Neural cell (in vitro differentiated cells): ENCODE measurements at regions not wholly inside any gene's neighbourhood (a gene's known extent, or its start where the extent isn't known, plus 50 kb on each side); places are given as distances from the start of the nearest gene placed in this dataset.

Source experiments
- H2AFZ ChIP-seq: fragments of 200-600, 300-800 bp; sonication (generic), shearing (Covaris generic); 2 replicates; pipeline ENCODE4 v1.6.0; 2014; ENCODE audit warnings: low read depth, mild to moderate bottlenecking, antibody characterized with exemption, low read length, moderate library complexity
- H3F3A ChIP-seq: fragments of 200-600 bp; shearing (Covaris generic); 2 replicates; pipeline ENCODE4 v1.6.1; 2016; ENCODE audit warnings: mild to moderate bottlenecking, moderate library complexity, mixed read lengths, antibody characterized with exemption, low read length; ENCODE audit not compliant: insufficient read depth, poor library complexity, severe bottlenecking
- H3K27ac ChIP-seq: fragments of 200-600, 300-800 bp; sonication (generic), shearing (Covaris generic); 2 replicates; pipeline ENCODE4 v1.5.1; 2014; ENCODE audit warnings: mild to moderate bottlenecking, low read length, moderate library complexity
- H3K27me3 ChIP-seq: fragments of 300-800, 200-600 bp; sonication (generic), shearing (Covaris generic); 2 replicates; pipeline ENCODE4 v1.6.0; 2014; ENCODE audit warnings: mild to moderate bottlenecking, low read depth, low read length, moderate library complexity; ENCODE audit not compliant: insufficient read depth
- H3K36me3 ChIP-seq: fragments of 300-800, 200-600 bp; sonication (generic), shearing (Covaris generic); 2 replicates; pipeline ENCODE4 v1.5.1; 2014; ENCODE audit warnings: mild to moderate bottlenecking, antibody characterized with exemption, low read length, moderate library complexity; ENCODE audit not compliant: insufficient read depth
- H3K4me2 ChIP-seq: fragments of 300-800, 200-600 bp; sonication (generic), shearing (Covaris generic); 2 replicates; pipeline ENCODE4 v1.6.0; 2014; ENCODE audit warnings: mild to moderate bottlenecking, low read length
- H3K4me3 ChIP-seq: fragments of 300-800, 200-600 bp; sonication (generic), shearing (Covaris generic); 2 replicates; pipeline ENCODE4 v1.5.1; 2014; ENCODE audit warnings: mild to moderate bottlenecking, low read length, moderate library complexity
- H3K79me2 ChIP-seq: fragments of 200-600 bp; shearing (Covaris generic); replicated peaks from 2 replicates; pipeline ENCODE4 v1.6.0; 2014; ENCODE audit warnings: mild to moderate bottlenecking, low read length, moderate library complexity; ENCODE audit not compliant: insufficient read depth
- H3K9ac ChIP-seq: fragments of 300-800, 200-600 bp; sonication (generic), shearing (Covaris generic); 2 replicates; pipeline ENCODE4 v1.6.1; 2016; ENCODE audit warnings: mild to moderate bottlenecking, low read length, mixed read lengths
- H3K9me2 ChIP-seq: fragments of 200-600 bp; shearing (Covaris generic); 2 replicates; pipeline ENCODE4 v1.6.1; 2016; ENCODE audit warnings: mild to moderate bottlenecking, low read length, mixed read lengths; ENCODE audit not compliant: insufficient read depth
- H3K9me3 ChIP-seq: fragments of 200-600, 300-800 bp; sonication (generic), shearing (Covaris generic); 2 replicates; pipeline ENCODE4 v1.6.1; 2016; ENCODE audit warnings: mild to moderate bottlenecking, mixed run types, low read length, moderate library complexity, mixed read lengths
- H4K20me1 ChIP-seq: fragments of 200-600 bp; shearing (Covaris generic); 2 replicates; pipeline ENCODE4 v1.6.1; 2016; ENCODE audit warnings: mild to moderate bottlenecking, mixed run types; ENCODE audit not compliant: insufficient read depth
- EP300 ChIP-seq: fragments of 450-650 bp; conservative IDR thresholded peaks from 2 replicates; pipeline ENCODE4 v1.6.1; 2014; ENCODE audit warnings: antibody characterized with exemption, mild to moderate bottlenecking, moderate library complexity; ENCODE audit not compliant: poor library complexity, severe bottlenecking
- EZH2 ChIP-seq: fragments of 200-600, 300-800 bp; shearing (Covaris generic), sonication (generic); IDR thresholded peaks from 2 replicates; pipeline ENCODE4 v1.6.1; 2014; ENCODE audit warnings: antibody characterized with exemption, low read length, borderline replicate concordance, mild to moderate bottlenecking; ENCODE audit not compliant: insufficient read depth, poor library complexity, severe bottlenecking
- MXI1 ChIP-seq: fragments of 450-650 bp; conservative IDR thresholded peaks from 2 replicates; pipeline ENCODE4 v1.6.1; 2014; ENCODE audit warnings: antibody characterized with exemption, mild to moderate bottlenecking; ENCODE audit not compliant: poor library complexity, severe bottlenecking
- POLR2AphosphoS5 ChIP-seq: IDR thresholded peaks from 2 replicates; pipeline ENCODE4 v1.6.1; 2012
- RAD21 ChIP-seq: fragments of 450-650 bp; conservative IDR thresholded peaks from 2 replicates; pipeline ENCODE4 v1.6.1; 2014; ENCODE audit warnings: antibody characterized with exemption, mild to moderate bottlenecking, moderate library complexity
- SMC3 ChIP-seq: fragments of 450-650 bp; conservative IDR thresholded peaks from 2 replicates; pipeline ENCODE4 v1.6.1; 2014; ENCODE audit warnings: antibody characterized with exemption, mild to moderate bottlenecking, moderate library complexity; ENCODE audit not compliant: poor library complexity
- TAF1 ChIP-seq: IDR thresholded peaks from 2 replicates; pipeline ENCODE4 v1.6.1; 2012; ENCODE audit warnings: low read depth
- TF ChIP-seq, protein P1 (sequence below): fragments of 450-650 bp; IDR thresholded peaks from 2 replicates; pipeline ENCODE4 v1.5.1; 2014; ENCODE audit warnings: antibody characterized with exemption, mild to moderate bottlenecking, moderate library complexity; ENCODE audit not compliant: poor library complexity, severe bottlenecking
- TF ChIP-seq, protein P2 (sequence below): IDR thresholded peaks from 2 replicates; pipeline ENCODE4 v1.6.1; 2012; ENCODE audit warnings: borderline replicate concordance

DNA sequence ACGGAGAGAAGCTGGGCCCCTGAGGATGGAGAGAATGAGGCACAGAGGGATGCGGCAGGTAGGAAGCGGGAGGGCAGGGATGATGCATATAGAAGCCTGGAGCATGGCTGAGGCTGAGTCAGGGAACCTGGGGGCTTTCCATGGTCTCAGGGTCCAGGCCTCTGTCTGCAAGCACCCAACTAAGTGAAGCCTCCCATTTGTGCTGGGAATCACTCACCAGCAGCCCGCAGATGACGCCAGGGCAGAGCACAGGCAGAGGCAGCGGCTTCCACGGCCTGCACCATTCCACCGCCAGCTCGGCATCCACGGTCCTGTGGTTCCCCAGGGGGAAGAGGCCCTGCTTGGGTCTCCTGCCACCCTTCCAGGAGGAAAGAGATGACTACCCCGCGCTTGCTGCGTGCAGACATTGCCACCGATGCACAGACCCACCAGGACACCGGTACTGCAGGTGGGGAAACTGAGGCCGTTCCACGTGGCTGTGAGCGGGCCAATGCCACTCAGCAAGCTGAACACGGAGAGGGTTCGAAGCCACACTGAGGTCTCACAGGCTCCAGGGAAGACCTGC, 75.5 kb downstream of the NCOR2 start:
- H3K4me2 ChIP-seq, result no peak overlapping the region
- H3K79me2 ChIP-seq, result no peaks in the 10 kb centered on the region
- no peaks in the 10 kb centered on the region for H3K36me3 ChIP-seq
- H3K27me3 ChIP-seq, result no peaks in the 10 kb centered on the region
- H3K9me3 ChIP-seq, result no peaks in the 10 kb centered on the region
- H3K9ac ChIP-seq, result no peak overlapping the region
- no peaks in the 10 kb centered on the region for H4K20me1 ChIP-seq
- H2AFZ ChIP-seq, result no peak overlapping the region
- TF ChIP-seq MXI1 (no peak), TAF1 (no peak), EP300 (no peak), POLR2AphosphoS5 (no peak), SMC3 (no peak), EZH2 (no peak), RAD21 (no peak)
- TF ChIP-seq, protein P1, sequence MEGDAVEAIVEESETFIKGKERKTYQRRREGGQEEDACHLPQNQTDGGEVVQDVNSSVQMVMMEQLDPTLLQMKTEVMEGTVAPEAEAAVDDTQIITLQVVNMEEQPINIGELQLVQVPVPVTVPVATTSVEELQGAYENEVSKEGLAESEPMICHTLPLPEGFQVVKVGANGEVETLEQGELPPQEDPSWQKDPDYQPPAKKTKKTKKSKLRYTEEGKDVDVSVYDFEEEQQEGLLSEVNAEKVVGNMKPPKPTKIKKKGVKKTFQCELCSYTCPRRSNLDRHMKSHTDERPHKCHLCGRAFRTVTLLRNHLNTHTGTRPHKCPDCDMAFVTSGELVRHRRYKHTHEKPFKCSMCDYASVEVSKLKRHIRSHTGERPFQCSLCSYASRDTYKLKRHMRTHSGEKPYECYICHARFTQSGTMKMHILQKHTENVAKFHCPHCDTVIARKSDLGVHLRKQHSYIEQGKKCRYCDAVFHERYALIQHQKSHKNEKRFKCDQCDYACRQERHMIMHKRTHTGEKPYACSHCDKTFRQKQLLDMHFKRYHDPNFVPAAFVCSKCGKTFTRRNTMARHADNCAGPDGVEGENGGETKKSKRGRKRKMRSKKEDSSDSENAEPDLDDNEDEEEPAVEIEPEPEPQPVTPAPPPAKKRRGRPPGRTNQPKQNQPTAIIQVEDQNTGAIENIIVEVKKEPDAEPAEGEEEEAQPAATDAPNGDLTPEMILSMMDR, result no peak
- TF ChIP-seq, protein P2, sequence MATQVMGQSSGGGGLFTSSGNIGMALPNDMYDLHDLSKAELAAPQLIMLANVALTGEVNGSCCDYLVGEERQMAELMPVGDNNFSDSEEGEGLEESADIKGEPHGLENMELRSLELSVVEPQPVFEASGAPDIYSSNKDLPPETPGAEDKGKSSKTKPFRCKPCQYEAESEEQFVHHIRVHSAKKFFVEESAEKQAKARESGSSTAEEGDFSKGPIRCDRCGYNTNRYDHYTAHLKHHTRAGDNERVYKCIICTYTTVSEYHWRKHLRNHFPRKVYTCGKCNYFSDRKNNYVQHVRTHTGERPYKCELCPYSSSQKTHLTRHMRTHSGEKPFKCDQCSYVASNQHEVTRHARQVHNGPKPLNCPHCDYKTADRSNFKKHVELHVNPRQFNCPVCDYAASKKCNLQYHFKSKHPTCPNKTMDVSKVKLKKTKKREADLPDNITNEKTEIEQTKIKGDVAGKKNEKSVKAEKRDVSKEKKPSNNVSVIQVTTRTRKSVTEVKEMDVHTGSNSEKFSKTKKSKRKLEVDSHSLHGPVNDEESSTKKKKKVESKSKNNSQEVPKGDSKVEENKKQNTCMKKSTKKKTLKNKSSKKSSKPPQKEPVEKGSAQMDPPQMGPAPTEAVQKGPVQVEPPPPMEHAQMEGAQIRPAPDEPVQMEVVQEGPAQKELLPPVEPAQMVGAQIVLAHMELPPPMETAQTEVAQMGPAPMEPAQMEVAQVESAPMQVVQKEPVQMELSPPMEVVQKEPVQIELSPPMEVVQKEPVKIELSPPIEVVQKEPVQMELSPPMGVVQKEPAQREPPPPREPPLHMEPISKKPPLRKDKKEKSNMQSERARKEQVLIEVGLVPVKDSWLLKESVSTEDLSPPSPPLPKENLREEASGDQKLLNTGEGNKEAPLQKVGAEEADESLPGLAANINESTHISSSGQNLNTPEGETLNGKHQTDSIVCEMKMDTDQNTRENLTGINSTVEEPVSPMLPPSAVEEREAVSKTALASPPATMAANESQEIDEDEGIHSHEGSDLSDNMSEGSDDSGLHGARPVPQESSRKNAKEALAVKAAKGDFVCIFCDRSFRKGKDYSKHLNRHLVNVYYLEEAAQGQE, result no peak
- no peak overlapping the region for H3K27ac ChIP-seq
- no peaks in the 10 kb centered on the region for H3F3A ChIP-seq
- no peak overlapping the region for H3K4me3 ChIP-seq
- no peaks in the 10 kb centered on the region for H3K9me2 ChIP-seq

DNA sequence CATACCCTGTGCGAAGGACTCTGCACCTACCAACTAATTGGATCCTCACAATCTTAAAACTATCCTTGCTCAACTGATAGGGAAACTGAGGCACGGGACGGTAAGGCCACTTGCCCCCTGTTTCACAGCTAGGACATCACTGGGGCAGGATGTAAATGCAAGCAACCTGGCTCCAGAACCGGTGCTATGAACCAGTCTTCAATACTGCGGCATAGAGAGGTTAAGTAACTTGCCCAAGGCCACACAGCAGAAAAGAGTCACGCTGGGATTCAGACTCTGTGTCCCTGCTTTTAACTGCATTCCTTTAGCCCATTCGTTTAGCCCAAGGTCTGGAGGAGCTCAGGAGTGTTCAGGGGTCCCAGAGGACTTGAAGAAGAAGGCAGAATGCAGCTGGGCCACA, 76.1 kb downstream of the NCOR2 start:
- no peaks in the 10 kb centered on the region for H4K20me1 ChIP-seq
- no peaks in the 10 kb centered on the region for H3K79me2 ChIP-seq
- no peaks in the 10 kb centered on the region for H3K36me3 ChIP-seq
- no peaks in the 10 kb centered on the region for H3F3A ChIP-seq
- TF ChIP-seq EP300, result no peak
- H3K4me3 ChIP-seq, result no peak overlapping the region
- no peaks in the 10 kb centered on the region for H3K9me3 ChIP-seq
- H2AFZ ChIP-seq, result no peak overlapping the region
- no peak overlapping the region for H3K9ac ChIP-seq
- no peak overlapping the region for H3K27ac ChIP-seq
- no peaks in the 10 kb centered on the region for H3K9me2 ChIP-seq
- no peaks in the 10 kb centered on the region for H3K27me3 ChIP-seq
- H3K4me2 ChIP-seq, result no peak overlapping the region
